GM19452 (cell line): ENCODE measurements at regions not wholly inside any gene's neighbourhood (a gene's known extent, or its start where the extent isn't known, plus 50 kb on each side); places are given as distances from the start of the nearest gene placed in this dataset.
"Not testable (repeated sequence)": the region's sequence is repeated elsewhere in the genome, so short reads cannot be mapped to it uniquely, and the experiment has no call there.

Experiments used
- ATAC-seq: cut with Tn5 transposase; IDR thresholded peaks from one replicate; pipeline ENCODE4 v1.9.1; 2021; ENCODE audit not compliant: unreplicated experiment

DNA sequence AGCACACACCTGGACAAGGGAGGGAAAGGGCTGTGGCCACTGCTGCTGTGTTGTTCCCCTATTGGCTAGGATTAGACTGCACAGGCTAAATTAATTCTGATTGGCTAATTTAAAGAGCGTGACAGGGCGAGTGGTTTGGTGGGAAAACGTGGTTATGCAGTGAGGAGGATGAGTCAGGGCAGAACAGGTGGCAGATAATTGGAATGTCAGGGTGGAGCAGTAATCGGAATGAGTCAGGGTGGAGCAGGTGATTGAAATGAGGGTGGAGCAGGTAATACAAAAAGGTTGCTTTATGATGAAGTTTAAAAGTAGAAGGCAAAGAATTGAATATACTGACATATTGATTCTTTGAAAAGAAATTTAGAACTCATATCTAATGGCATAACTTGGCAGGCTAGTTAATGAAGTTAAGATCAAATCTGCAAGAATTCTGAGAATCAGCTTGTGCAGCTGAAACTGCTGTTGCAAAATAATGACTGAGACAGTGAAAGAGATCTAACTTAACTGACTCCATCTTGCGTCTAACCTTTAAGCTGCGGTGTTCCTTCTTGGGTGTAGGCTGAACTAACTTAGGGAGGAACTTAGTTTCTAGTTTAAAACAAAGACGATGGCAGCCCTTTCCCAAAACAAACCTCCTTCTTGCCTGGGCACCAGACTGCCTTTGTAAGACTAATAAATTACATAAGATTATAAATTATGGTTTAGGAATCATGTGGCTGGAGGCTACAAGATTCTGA is 174.3 kb downstream of the UTP18 start:
- no peak for ATAC-seq

DNA sequence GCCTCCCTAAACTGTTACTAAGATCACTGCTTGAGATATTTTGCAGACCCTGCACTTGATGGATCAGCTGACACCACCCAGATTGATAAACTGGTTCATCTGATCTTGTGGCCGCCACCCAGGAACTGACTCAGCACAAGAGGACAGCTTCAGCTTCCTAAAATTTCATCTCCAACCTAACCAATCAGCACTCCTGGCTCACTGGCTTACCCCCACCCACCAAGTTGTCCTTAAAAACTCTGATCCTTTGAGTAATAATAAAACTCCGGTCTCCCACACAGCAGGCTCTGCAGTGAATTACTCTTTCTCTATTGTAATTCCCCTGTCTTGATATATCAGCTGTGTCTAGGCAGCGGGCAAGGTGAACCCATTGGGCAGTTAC is 174.8 kb downstream of the UTP18 start:
- no peak for ATAC-seq

DNA sequence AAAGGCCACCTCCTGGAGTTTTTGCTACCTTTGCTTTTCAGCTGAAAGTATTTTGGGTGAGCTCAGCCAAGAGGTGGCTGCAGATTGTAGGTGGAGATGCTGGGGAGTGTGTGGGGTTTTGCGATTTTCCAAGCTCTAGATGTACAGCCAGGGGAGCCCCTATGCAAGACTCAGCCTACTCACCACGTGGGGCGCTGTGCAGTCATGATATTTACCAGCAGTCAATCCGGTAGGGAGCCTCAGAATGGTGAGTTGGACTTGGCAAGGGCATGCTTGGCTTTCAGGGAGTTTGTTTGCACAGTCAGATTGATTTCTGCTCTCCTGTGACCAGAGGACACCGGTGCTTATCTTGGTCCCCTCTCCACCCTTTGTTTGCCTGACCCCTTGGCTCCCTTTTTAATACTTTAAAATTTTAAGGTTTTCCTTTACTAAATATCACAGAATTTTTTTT is 175.3 kb downstream of the UTP18 start:
- no peak for ATAC-seq

DNA sequence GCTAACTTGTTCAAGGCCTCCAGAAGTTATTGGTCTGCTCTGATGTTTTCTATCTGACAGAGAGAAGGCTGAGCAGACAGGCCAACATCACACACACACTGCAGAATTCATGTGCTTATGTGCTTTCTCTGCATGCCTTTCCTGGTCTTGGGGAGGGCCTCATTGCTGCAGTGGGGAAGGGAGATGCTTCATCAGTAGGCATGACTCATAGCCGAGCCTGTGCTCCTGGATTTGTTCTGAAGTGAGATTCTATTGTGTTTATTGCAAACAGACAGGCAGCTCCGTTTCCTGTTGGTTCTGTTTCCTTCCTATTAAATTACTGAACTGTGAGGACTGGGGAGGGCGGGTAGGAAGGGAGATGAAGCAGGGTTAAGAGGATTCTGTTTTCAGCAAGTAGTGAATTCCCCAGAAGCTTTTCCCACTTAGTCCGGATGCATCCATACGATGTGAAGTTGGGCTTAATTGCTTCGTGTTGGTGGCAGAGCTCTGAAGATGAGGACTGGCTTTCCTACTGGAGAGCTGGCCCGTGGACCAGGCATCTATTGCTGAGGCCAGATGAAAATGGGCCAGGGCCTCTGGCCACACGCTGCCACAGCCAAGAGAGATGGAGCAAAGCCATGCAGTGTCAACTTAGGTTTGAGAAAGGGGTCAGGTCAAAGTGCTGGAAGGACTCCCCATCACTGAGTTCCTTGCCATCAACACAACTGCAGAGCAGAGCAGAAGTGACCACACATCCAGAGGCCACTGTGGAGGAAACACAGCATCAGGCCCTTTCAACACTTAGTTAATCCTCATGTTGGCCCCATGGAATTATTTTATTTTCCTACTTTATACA is 179.3 kb downstream of the UTP18 start:
- ATAC-seq: no peak

DNA sequence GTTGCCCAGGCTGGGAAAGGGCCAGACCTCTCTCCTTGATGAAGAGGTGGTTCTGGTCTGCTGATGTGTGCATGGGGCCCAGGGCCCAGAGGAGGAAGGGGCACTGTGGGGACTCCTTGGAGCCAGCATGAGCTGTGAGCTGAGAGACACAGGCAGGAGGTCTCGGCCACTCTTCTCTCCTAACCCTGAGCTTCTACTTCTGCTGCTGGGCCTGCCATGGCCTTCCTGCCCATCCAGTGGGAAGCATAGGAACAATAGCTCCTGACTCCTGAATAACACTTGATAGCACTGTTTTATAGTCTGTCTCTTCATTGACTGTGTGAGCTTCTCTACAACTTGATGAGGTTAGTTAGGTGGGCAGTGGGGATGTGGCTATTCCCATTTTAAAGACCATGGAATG is 181.1 kb downstream of the UTP18 start:
- no peak for ATAC-seq

DNA sequence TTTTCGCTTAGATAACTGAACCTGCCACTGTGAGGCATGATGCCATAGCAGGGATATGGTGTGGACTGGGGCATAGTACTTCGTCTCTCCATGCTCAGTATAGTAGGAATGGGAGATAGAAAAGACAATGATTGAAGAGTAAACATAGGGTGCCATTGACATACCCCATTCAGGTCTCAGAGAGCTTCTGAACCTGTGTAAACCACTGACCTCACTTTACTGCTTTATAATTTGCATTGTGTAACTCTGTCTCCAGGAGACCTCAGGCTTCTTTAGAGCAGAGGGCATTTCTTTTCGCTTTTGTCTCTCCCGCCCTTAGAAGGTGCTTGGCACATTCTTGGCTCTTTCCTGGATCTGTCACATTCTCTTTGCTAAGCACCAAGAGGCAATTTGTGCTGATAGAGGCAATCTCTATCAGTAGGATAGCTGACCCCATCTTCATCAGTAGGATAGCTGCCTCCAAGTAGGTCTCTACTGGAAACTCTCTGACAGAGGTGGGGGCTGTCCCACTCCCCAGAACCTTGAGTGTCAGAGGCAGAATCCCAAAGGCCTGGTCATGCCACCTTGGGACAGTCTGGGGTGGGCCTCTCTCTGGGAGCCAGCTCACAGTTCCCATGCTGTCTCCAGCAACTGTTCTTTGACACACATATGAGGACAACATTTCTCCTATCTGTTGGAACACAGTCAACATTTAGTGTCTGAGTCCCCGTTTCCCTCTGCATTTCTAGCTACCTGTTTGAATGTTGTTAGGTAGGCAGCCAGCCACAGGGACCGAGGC is 181.9 kb downstream of the UTP18 start:
- no peak for ATAC-seq

DNA sequence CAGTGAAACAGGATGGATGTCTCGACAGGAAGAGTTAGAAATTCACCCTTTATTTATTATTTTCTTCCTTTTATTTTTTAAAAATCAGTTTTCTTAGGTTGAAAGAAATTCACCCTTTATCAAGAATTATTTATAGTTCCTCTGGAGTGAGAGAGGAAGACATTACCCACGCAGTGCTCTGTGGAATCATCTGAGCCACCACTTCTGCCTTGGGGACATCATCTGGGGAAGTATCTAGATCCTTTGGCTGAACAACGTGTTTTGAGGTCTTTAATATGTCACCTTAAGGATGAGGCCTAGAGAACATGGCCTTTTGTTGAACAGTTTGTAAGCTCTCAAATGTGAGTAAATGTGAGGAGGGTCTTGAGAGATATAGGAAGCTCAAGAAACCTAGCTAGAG is 183.3 kb downstream of the UTP18 start:
- no peak for ATAC-seq

DNA sequence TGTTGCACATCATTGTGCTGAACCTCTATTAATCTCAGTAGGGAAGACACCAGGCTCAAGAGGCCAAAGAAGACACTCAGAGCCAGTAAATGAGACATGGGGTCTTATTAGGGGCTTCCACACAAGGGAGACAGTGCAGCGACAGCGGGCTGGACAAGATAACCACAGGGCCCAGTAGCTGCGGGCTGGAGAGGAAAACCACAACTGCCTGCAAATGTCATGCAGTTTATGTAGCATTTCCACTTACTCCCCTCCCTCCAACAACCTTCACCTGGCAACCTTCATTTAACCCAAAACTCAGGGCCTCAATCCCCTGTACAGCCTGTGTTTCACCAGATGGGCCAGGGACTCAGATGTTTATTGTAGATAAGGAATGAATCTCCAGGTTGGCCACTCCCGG is 185.6 kb downstream of the UTP18 start:
- no peak for ATAC-seq

DNA sequence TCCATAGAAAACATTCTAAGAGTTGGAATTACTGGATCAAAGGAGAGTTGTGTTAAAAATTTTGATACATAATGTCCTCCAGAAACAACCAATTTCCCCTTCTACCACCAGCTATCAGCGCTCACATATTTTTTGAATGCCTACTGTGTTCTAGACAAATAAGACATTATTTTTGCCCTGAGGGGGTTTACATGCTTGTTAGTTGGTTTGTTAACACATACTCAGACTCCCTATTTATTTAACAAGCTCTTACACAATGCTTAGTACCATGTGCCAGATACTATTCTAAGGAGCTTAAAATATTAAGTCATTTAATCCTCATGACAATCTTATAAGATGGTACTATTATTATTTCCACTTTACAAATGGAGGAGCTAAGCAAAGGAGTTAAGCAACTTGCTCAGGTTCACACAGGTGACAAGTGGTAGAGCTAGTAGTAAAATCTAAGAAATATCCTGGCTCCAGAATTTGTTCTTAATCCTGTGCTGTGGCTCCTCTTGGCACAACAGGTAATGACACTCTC is 194.2 kb downstream of the UTP18 start:
- ATAC-seq: no peak

DNA sequence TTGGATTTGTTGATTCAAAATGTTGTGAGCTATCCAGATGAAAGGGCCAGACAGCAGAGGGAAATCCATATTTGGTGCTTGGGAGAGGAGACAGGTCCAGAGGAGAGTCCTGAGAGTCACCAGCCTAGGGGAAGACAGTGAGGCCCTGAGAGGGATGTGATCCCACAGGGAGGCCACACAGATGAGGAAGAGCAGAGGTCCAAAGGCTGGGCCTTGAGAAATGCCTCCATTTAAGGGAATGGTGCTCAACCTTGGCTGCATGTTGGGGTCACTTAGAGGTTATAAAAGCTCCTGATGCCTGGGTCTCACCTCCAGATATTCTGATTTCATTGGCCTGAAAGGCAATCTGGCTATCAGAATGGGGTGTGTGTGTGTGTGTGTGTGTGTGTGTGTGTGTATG is 194.9 kb downstream of the UTP18 start:
- ATAC-seq: no peak

DNA sequence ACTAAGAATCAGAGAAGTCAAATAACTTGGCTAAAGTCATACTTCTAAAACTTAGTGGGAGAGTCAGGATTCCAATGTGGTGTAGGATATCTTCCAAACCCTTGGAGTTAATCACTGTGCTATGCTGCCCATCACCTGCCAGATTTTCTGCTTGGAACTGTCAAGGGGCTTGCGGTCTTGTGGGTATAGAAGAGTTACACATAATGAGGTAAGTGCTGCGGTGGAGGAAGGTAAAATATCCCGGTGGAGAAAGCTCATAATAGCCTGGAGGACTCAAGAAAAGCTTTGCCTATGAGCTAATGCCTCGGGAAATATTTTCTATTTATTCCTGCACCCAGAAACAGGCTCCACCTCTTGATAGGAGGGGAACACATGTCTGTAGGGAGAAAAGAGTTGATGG is 195.6 kb downstream of the UTP18 start:
- no peak for ATAC-seq

DNA sequence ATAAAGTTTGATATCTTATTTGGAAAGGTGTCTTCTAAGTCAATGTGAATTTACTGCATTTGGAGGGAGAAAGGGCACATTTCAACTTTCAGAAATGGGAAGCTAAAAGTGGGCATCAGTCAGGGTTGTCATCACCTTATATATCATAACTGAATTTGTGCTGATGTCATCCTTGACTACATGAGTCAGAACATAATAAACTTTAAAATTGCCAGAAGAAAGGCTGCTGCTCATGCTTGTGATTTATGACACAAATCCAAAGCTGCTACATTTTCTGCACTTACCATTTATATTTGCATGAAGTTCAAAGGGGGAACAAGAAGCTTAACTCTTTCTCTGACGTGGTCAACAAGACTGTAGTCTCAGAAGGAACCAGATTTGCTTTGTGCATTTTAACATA is 196.6 kb downstream of the UTP18 start:
- no peak for ATAC-seq

DNA sequence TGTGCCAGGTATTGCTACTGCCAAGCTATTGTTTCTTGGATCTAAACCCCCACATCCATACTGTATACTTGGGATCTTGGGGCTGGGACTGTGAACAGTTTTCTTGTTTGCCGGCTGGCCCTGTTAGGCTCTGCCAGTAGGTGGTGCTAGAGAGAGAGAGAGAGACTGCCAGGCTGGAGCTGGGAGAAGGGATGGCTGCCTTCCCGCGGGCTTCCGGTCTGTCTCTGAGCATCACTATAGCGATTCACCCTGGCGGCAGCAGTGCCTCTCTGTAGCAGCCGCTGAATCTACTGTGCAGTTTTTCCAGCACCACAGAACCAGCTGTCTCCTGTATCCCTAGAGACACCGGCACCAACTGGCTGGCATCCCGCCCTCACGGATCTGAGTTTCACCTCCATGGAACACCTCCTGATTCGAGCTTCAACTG is 201.2 kb downstream of the UTP18 start:
- ATAC-seq: peak; percentile 80

DNA sequence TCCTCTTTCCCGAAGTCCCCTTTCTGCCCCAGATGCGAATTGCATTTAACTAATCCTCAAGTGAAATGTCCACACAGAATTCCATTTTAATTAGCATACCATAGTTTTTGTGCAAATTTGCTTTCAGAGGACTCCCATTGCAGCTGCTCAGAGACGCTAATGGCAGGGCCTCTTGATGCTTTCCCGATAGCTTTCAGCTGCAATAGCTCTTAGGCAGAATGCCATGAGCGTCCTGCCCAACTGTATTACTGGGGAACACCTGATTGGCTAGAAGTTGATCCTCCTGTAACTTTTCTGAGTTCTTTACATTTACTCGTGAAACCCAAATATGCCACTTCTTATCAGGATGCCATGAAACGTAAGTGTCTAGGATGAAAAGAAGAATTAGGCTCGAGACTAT is 203.0 kb downstream of the UTP18 start:
- ATAC-seq: no peak

DNA sequence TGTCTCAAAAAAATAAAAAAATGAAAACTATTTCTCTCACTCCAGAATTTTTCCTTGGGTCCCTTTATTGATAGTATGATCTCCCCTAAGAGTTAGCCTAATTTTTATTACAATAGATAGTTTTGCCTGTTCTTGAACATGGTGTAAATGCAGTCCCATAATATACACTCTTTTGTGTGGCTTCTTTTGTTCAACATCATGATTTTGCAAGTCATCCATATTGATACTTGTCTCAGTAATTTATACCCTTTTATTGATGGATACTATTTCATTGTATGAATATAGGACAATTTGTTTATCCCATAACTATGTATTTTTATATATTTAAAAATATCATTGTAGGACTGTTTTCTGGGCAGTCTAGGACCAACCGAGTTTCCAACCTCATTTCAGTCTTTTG is 207.0 kb downstream of the UTP18 start:
- no peak for ATAC-seq

DNA sequence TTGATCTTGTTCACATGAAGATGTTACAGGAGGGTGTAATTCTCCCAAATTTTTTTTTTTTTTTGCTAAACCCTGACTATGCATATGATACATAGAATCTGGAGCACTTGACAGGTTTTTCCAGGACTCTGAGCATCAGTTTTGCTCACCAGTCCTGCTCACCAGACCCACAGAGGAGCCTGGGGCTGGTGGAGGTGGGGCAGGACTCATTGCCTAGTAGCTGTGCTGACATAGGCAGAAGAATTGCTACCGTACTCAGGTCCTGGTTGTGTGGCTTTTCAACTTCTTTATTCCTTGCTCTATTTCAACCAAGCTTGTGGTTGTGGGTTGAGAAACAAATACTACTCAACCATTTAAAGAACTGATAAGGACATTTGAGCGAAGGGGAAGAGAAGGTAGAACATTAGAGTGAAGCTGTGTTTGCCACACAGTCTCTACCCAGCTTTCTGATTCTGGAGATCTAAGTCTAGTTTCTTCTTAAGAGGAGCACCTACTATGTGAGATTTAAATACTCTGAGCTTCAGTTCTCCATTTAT is 212.4 kb downstream of the UTP18 start:
- no peak for ATAC-seq

DNA sequence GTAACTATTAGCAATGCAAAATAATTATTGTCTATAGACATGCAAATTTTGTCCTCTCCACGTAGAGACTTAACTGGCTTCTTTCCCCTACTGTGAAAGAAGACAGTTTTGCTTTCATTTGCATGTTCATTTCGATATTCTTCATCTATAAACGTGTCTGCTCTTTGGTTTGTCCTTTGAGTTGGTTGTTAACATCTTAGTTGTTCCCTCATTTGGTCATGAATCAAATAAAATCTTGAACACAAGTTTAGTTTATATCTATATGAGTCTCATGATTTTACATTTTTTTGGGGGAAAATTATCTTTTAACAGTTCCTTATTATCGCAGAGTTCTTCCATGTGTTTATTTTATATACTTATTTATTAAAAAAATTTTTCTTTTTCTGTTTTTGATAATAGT is 214.4 kb downstream of the UTP18 start:
- ATAC-seq: no peak

DNA sequence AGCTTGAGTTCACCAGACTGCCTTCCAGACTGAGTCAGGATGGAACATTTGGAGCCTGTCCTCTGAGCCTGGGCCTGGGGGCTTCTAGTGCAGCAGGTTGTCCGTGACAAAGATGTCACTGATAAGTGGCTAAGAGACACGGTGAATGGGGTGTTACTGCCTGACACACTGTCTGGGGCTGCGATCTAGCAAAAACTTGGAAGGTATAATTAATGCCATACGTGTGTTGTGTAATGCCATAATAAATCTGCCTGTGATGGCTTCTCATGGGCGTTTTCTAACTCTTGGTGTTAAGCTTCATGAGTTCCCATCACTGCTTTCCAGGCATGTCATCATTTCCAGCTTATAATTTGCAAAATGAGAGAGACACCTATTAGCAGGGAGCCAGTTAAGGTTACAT is 215.4 kb downstream of the UTP18 start:
- no peak for ATAC-seq

DNA sequence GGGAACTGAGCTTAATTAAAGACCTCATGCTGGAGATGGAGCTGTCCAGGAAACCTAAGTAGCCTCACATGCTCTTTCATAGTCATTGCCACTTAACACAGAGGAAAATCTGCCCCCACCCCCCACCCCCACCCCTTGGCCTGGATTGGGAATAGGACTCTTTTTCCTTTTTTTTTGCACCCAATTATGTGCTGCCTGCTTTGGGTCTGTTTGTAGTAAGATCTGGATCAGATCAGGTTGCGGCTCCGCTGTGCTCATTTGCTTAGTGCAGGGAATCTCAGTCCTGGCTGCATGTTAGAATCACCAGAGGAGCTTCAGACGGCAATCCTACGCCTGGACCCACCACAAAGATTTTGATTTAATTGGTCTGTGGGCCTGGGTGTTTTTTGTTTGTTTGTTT is 219.0 kb downstream of the UTP18 start:
- no peak for ATAC-seq

DNA sequence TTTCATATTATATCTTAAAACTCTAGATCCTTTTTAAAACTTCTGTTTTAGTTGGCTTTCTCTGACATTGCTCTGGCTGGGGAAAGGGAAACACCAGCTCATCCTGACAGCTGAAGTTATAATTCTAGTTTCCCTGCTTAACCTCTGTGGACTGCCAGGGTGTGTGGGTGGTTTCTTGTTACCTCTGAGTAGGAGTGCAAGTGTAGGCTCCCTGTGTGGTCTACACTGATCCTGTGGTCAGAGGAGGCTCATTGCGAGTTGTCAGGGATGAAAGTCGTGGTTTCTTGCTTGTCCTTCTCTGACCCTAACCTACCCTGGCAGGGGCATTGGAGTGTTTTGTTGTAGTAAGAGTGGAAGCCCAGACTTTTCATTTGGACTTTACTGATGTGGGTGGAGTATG is 221.0 kb downstream of the UTP18 start:
- no peak for ATAC-seq

DNA sequence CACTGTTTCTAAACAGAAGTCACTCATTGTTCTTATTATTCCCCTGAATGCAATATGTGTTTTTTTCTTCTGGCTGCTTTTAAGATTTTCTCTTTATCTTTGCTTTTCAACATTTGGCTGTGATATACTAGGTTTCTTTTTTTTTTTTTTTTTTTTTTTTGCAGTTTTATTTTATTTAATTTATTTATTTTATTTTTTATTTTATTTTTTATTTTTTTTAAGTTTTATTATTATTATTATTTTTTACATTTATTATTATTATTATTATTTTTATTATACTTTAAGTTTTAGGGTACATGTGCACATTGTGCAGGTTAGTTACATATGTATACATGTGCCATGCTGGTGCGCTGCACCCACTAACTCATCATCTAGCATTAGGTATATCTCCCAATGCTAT is 221.9 kb downstream of the UTP18 start:
- ATAC-seq: not testable (repeated sequence)
